Natural killer cell (primary cell): ENCODE measurements at regions not wholly inside any gene's neighbourhood (a gene's known extent, or its start where the extent isn't known, plus 50 kb on each side); places are given as distances from the start of the nearest gene placed in this dataset.

ENCODE experiments used
- ATAC-seq, 3 donors: fragments of 150-1000 bp in 2 of 3; fragments of 200-7000 bp in 1 of 3; cut with Tn5 transposase; 1 replicate in 1 of 3; 2 replicates in 2 of 3; pipeline ENCODE4 v1.10.0; 2021; ENCODE audit warnings: mild to moderate bottlenecking in 2 of 3, moderate library complexity in 2 of 3
- DNase-seq, 2 donors: peaks; one replicate each; pipeline versions ENCODE4 v3.0.0 to v3.0.0-alpha.2; 2013 to 2021; ENCODE audit warnings: mixed read lengths in 1 of 2
- H3K27ac ChIP-seq: one replicate; pipeline ENCODE4 v1.5.1; 2013; ENCODE audit warnings: mild to moderate bottlenecking, low read length
- H3K27me3 ChIP-seq: one replicate; pipeline ENCODE4 v1.6.1; 2013; ENCODE audit warnings: low read length; ENCODE audit not compliant: control insufficient read depth, insufficient read depth
- H3K36me3 ChIP-seq: one replicate; pipeline ENCODE4 v1.6.1; 2013; ENCODE audit warnings: low read length; ENCODE audit not compliant: control insufficient read depth, insufficient read depth
- H3K4me1 ChIP-seq: one replicate; pipeline ENCODE4 v1.6.1; 2013; ENCODE audit warnings: low read length; ENCODE audit not compliant: control insufficient read depth, insufficient read depth
- H3K4me3 ChIP-seq: one replicate; pipeline ENCODE4 v1.5.1; 2013; ENCODE audit warnings: low read length
- H3K9me3 ChIP-seq: one replicate; pipeline ENCODE4 v1.6.1; 2013; ENCODE audit warnings: low read length; ENCODE audit not compliant: control insufficient read depth, insufficient read depth
- H3K27ac Mint-ChIP-seq, 2 donors: one replicate each; pipeline ENCODE4 v1.8.0; 2022; ENCODE audit warnings: mild to moderate bottlenecking in 2 of 2, mixed read lengths in 2 of 2, moderate library complexity in 1 of 2
- H3K27me3 Mint-ChIP-seq, 2 donors: one replicate each; pipeline ENCODE4 v1.8.0; 2022; ENCODE audit warnings: low read depth in 2 of 2, mixed read lengths in 2 of 2
- H3K36me3 Mint-ChIP-seq: one replicate; pipeline ENCODE4 v1.8.0; 2022; ENCODE audit warnings: mixed read lengths
- H3K4me1 Mint-ChIP-seq, 2 donors: one replicate each; pipeline ENCODE4 v1.8.0; 2022; ENCODE audit warnings: mixed read lengths in 2 of 2
- H3K4me3 Mint-ChIP-seq: one replicate; pipeline ENCODE4 v1.8.0; 2022; ENCODE audit warnings: mild to moderate bottlenecking, moderate library complexity, mixed read lengths
- H3K9me3 Mint-ChIP-seq, 2 donors: one replicate each; pipeline ENCODE4 v1.8.0; 2022; ENCODE audit warnings: mixed read lengths in 2 of 2
- CTCF ChIP-seq: fragments of 200-600 bp; IDR thresholded peaks from one replicate; pipeline ENCODE4 v1.8.0; 2022; ENCODE audit warnings: antibody characterized with exemption
- WGBS: methylation state at CpG from one replicate; pipeline ENCODE4 v1.1.7; 2013; ENCODE audit warnings: missing lambda C conversion rate; ENCODE audit not compliant: insufficient coverage; 5-methylcytosine and 5-hydroxymethylcytosine counted together
- intact Hi-C: fragments of 100-400 bp; cut with micrococcal nuclease; formaldehyde crosslinking; loops from one replicate; pipeline ENCODE4 v1.14.2; 2022

GRCh38 chr9:105091004-105091640 is 153.3 kb upstream of the SLC44A1 start:
- WGBS = 78% methylated on average over 3 of the region's 4 CpGs
- intact Hi-C loops = no loop called here
- ATAC-seq = no peak

GRCh38 chr9:105093685-105094084 is 150.8 kb upstream of the SLC44A1 start:
- intact Hi-C loops = no loop called here
- Histone ChIP-seq H3K4me1 (no peaks in the 10 kb centered on the region), H3K4me3 (no peak overlapping the region), H3K27me3 (no peaks in the 10 kb centered on the region), H3K9me3 (no peaks in the 10 kb centered on the region), H3K27ac (no peak overlapping the region), H3K36me3 (no peaks in the 10 kb centered on the region)
- peaks cover 0 to 3% of the 10 kb centered on the region in 2 donors for H3K27me3 Mint-ChIP-seq
- ATAC-seq (no peak), DNase-seq (no peak)
- 75% methylated on average over 1 of the region's 1 CpG for WGBS
- no peaks in the 10 kb centered on the region for H3K36me3 Mint-ChIP-seq
- H3K9me3 Mint-ChIP-seq = no peaks in the 10 kb centered on the region
- H3K4me1 Mint-ChIP-seq = no peaks in the 10 kb centered on the region
- H3K4me3 Mint-ChIP-seq = no peak overlapping the region
- TF ChIP-seq CTCF = no peak
- H3K27ac Mint-ChIP-seq = no peak overlapping the region

More at GRCh38 chr9:105091004-105091640, 153.3 kb upstream of the SLC44A1 start:
- TF ChIP-seq CTCF = no peak
- Histone ChIP-seq H3K4me3 (no peak overlapping the region), H3K27ac (no peak overlapping the region), H3K4me1 (no peaks in the 10 kb centered on the region), H3K36me3 (no peaks in the 10 kb centered on the region), H3K27me3 (no peaks in the 10 kb centered on the region), H3K9me3 (no peaks in the 10 kb centered on the region)
- DNase-seq = no peak
- H3K27me3 Mint-ChIP-seq = peaks cover 0 to 3% of the 10 kb centered on the region in 2 donors
- no peaks in the 10 kb centered on the region for H3K4me1 Mint-ChIP-seq
- no peak overlapping the region for H3K4me3 Mint-ChIP-seq
- H3K36me3 Mint-ChIP-seq = no peaks in the 10 kb centered on the region
- H3K9me3 Mint-ChIP-seq = no peaks in the 10 kb centered on the region
- H3K27ac Mint-ChIP-seq = no peak overlapping the region

- ATAC-seq (no peak), DNase-seq (no peak)
- TF ChIP-seq CTCF = no peak
- Mint-ChIP-seq H3K4me1 (no peaks in the 10 kb centered on the region), H3K36me3 (no peaks in the 10 kb centered on the region), H3K4me3 (no peak overlapping the region), H3K9me3 (no peaks in the 10 kb centered on the region), H3K27ac (no peak overlapping the region), H3K27me3 (peaks cover 3 to 10% of the 10 kb centered on the region in 2 donors)
- Histone ChIP-seq H3K27ac (no peak overlapping the region), H3K4me3 (no peak overlapping the region), H3K36me3 (no peaks in the 10 kb centered on the region), H3K27me3 (no peaks in the 10 kb centered on the region), H3K4me1 (no peaks in the 10 kb centered on the region), H3K9me3 (no peaks in the 10 kb centered on the region)
- 67% methylated on average over 2 of the region's 2 CpGs for WGBS
- intact Hi-C loops = no loop called here
These were observed 146.1 kb upstream of the SLC44A1 start for GRCh38 chr9:105098370-105098769.

- Mint-ChIP-seq H3K36me3 (no peaks in the 10 kb centered on the region), H3K27ac (no peak overlapping the region), H3K9me3 (no peaks in the 10 kb centered on the region), H3K4me1 (no peaks in the 10 kb centered on the region), H3K4me3 (no peak overlapping the region), H3K27me3 (peaks cover 2 to 10% of the 10 kb centered on the region in 2 donors)
- 86% methylated on average over 1 of the region's 3 CpGs for WGBS
- ATAC-seq = no peak
- Histone ChIP-seq H3K4me1 (no peaks in the 10 kb centered on the region), H3K36me3 (no peaks in the 10 kb centered on the region), H3K4me3 (no peak overlapping the region), H3K9me3 (no peaks in the 10 kb centered on the region), H3K27ac (no peak overlapping the region), H3K27me3 (no peaks in the 10 kb centered on the region)
- no peak for DNase-seq
- intact Hi-C loops = no loop called here
- no peak for TF ChIP-seq CTCF
These were observed 140.7 kb upstream of the SLC44A1 start for GRCh38 chr9:105103776-105104175.
